Vagina (tissue), 2 donors: ENCODE measurements at regions not wholly inside any gene's neighbourhood (a gene's known extent, or its start where the extent isn't known, plus 50 kb on each side); places are given as distances from the start of the nearest gene placed in this dataset.
"Not testable (repeated sequence)": the region's sequence is repeated elsewhere in the genome, so short reads cannot be mapped to it uniquely, and the experiment has no call there.

Experiments
- DNase-seq, 2 donors: peaks; one replicate each; pipeline ENCODE4 v3.0.0-alpha.2; 2017; ENCODE audit errors: extremely low spot score in 2 of 2
- H3K27ac ChIP-seq: fragments of 200-600 bp; sonication (generic); one replicate; pipeline ENCODE4 v1.5.1; 2019
- H3K27me3 ChIP-seq: fragments of 200-600 bp; sonication (generic); one replicate; pipeline ENCODE4 v1.5.1; 2019
- H3K36me3 ChIP-seq, 2 donors: fragments of 200-600 bp; sonication (generic); one replicate each; pipeline ENCODE4 v1.5.1; 2017 to 2019
- H3K4me1 ChIP-seq: fragments of 200-600 bp; sonication (generic); one replicate; pipeline ENCODE4 v1.5.1; 2019
- H3K4me3 ChIP-seq, 2 donors: fragments of 200-600 bp; sonication (generic); 1 replicate in 1 of 2; 2 replicates in 1 of 2; pipeline ENCODE4 v1.5.1; 2016 to 2019
- H3K9me3 ChIP-seq: fragments of 200-600 bp; sonication (generic); one replicate; pipeline ENCODE4 v1.5.1; 2019
- POLR2A ChIP-seq, 2 donors: fragments of 450-650 bp; IDR thresholded peaks; one replicate each; pipeline ENCODE4 v1.6.1; 2017; ENCODE audit warnings: antibody characterized with exemption in 2 of 2, mild to moderate bottlenecking in 2 of 2, moderate library complexity in 2 of 2
- POLR2AphosphoS5 ChIP-seq, 2 donors: sonication (generic); formaldehyde crosslinking; IDR thresholded peaks; one replicate each; pipeline ENCODE4 v1.9.0; 2017; ENCODE audit warnings: antibody characterized with exemption in 2 of 2, mild to moderate bottlenecking in 2 of 2, low read depth in 1 of 2; ENCODE audit not compliant: insufficient read depth in 1 of 2
- intact Hi-C: fragments of 100-400 bp; cut with DNase I; formaldehyde crosslinking; loops from one replicate; pipeline ENCODE4 v1.15.1; 2023
- TF ChIP-seq, protein P1 (sequence below), 3 experiments: fragments of 450-650 bp in 2 of 3; fragments of 200-600 bp in 1 of 3; sonication (generic) in 1 of 3; IDR thresholded peaks; one replicate each; pipeline ENCODE4 v1.5.1; 2017 to 2019; ENCODE audit warnings: antibody characterized with exemption in 3 of 3, mild to moderate bottlenecking in 2 of 3, moderate library complexity in 2 of 3

DNA sequence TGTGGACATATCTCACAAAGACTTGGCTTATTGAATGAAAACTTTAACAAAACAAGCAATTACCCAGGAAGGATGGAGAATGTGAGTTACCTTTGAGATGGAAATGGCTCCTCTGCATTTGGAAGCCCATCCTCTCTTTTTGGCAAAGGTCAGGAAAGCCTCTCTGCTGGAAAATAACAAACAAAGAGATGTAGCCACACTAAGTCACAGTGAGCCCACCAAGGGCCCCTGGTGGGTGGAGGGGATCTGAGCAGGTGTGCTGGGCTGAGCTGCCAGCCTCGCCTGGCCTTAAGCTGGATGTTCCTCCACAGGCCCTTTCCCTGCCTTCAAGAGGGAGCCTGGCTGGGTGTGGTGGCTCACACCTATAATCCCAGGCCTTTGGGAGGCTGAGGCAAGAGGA, 269.2 kb downstream of the HNRNPD start:
- H3K4me1 ChIP-seq: no peaks in the 10 kb centered on the region
- no peak overlapping the region for H3K4me3 ChIP-seq
- TF ChIP-seq POLR2A (IDR thresholded peaks at IDR 0.05): no peak
- TF ChIP-seq, protein P1, sequence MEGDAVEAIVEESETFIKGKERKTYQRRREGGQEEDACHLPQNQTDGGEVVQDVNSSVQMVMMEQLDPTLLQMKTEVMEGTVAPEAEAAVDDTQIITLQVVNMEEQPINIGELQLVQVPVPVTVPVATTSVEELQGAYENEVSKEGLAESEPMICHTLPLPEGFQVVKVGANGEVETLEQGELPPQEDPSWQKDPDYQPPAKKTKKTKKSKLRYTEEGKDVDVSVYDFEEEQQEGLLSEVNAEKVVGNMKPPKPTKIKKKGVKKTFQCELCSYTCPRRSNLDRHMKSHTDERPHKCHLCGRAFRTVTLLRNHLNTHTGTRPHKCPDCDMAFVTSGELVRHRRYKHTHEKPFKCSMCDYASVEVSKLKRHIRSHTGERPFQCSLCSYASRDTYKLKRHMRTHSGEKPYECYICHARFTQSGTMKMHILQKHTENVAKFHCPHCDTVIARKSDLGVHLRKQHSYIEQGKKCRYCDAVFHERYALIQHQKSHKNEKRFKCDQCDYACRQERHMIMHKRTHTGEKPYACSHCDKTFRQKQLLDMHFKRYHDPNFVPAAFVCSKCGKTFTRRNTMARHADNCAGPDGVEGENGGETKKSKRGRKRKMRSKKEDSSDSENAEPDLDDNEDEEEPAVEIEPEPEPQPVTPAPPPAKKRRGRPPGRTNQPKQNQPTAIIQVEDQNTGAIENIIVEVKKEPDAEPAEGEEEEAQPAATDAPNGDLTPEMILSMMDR (IDR thresholded peaks at IDR 0.05): no peak
- DNase-seq: no peak
- H3K27me3 ChIP-seq: no peaks in the 10 kb centered on the region
- intact Hi-C loops: no loop called here
- no peaks in the 10 kb centered on the region for H3K9me3 ChIP-seq
- no peak overlapping the region for H3K27ac ChIP-seq
- no peaks in the 10 kb centered on the region for H3K36me3 ChIP-seq

DNA sequence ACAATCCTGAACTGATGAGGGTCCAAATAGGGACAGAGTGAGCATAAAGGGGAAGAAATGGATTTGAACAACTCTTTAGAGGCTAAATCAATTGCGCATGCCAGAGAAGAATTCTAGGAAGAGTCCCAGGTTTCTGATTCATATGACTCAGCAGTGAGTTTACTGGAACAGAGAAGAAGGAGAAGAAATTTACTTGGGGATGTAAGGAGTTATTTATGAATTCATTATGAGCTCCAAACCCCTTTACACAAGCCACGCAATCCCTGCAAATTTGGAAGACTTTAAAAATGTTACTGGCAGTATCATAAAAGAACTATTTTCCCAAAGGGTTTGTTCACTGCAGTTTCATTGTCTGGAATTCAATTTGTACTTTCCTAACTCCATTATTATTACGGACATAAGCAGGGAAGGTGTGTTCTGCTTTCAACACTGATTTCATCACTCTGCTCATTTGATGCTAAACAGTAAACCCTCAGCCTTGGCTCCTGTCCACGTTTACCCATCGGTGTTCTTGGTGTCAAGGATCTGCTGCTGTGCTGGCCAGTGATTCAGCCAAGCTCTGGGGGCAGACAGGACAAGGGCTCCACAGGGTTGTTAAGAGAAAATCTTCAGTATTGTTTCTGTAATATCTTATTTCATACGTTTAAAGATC, 273.7 kb downstream of the HNRNPD start:
- intact Hi-C loops: no loop called here
- DNase-seq: no peak

DNA sequence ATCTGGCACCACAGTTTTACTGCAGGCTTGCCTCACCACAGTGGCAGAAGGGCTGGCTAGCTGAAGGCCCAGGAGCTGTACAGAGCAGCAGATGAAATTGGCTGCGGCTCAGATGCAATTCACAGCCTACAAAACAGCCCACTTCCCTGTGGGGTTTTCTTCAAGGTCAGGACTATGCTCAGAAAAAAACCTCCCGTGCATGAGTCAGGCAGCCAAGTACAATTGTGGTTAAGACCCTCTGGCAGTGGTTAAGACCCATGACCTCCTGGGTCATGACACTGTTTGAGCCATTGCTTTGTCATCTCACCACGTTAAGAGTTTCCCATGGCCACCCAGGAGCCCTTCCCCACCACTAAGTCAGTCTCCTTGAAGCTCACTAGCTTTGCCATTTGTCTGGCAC, 276.3 kb downstream of the HNRNPD start:
- Histone ChIP-seq H3K4me1 (no peaks in the 10 kb centered on the region), H3K27ac (no peak overlapping the region), H3K4me3 (no peak overlapping the region), H3K9me3 (no peaks in the 10 kb centered on the region), H3K27me3 (no peaks in the 10 kb centered on the region), H3K36me3 (no peaks in the 10 kb centered on the region)
- TF ChIP-seq POLR2A (IDR thresholded peaks at IDR 0.05): no peak
- no peak for TF ChIP-seq POLR2AphosphoS5 (IDR thresholded peaks at IDR 0.05; ENCODE audit: insufficient read depth in 1 of 2, low read depth in 1 of 2)
- DNase-seq: no peak
- intact Hi-C loops: no loop called here

More for the DNA sequence above, 273.7 kb downstream of the HNRNPD start:
- H3K9me3 ChIP-seq: no peaks in the 10 kb centered on the region
- no peaks in the 10 kb centered on the region for H3K27me3 ChIP-seq
- TF ChIP-seq POLR2A (IDR thresholded peaks at IDR 0.05) (no peak), POLR2AphosphoS5 (IDR thresholded peaks at IDR 0.05; ENCODE audit: insufficient read depth in 1 of 2, low read depth in 1 of 2) (no peak)
- TF ChIP-seq, protein P1 (IDR thresholded peaks at IDR 0.05): no peak
- no peaks in the 10 kb centered on the region for H3K36me3 ChIP-seq
- no peak overlapping the region for H3K4me3 ChIP-seq
- no peak overlapping the region for H3K27ac ChIP-seq
- no peaks in the 10 kb centered on the region for H3K4me1 ChIP-seq

DNA sequence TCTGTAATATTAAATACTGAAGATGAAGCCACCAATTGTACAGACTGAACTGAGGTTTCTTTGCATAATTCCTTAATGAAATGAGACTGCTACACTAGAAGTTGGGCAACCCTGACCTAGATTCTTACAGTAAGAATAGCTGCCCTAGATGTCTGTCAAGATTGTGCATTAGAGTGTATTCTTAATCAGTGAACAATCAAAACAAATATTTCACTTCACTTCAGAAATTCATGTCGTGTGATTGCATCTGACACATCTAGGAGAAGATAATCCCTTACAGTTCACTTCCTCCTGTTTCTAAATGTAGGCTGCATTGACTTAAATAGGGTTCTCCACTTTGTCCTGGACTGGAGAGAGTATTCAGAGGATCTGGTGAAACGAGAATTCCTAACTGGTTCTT, 283.1 kb downstream of the HNRNPD start:
- Histone ChIP-seq H3K4me1 (no peaks in the 10 kb centered on the region), H3K27me3 (no peaks in the 10 kb centered on the region), H3K4me3 (no peak overlapping the region), H3K27ac (no peak overlapping the region), H3K36me3 (no peaks in the 10 kb centered on the region), H3K9me3 (no peaks in the 10 kb centered on the region)
- intact Hi-C loops: no loop called here
- TF ChIP-seq POLR2AphosphoS5 (IDR thresholded peaks at IDR 0.05; ENCODE audit: insufficient read depth in 1 of 2, low read depth in 1 of 2) (no peak), POLR2A (IDR thresholded peaks at IDR 0.05) (no peak)
- TF ChIP-seq, protein P1 (IDR thresholded peaks at IDR 0.05): no peak
- DNase-seq: no peak

DNA sequence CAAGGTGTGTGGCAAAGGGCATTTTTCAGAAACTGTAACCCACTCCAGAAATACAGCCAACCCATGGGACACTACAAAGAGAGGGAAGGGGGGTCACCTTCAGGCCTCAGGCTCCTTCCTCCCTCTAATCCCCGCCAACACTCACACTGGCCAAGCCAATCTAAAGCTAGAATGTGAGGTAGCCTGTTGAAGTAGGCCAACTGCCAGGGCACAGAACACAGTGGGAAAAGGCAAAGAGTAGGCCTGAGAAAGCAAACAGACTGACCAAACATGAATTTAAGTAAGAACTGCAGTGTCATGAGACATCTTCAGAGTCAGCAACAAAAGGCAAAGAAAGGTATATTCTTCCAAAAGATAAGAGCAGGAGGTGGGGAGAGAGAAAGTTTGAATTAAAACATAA, 289.0 kb downstream of the HNRNPD start:
- Histone ChIP-seq H3K9me3 (no peaks in the 10 kb centered on the region), H3K4me1 (no peaks in the 10 kb centered on the region), H3K27ac (no peak overlapping the region), H3K36me3 (no peaks in the 10 kb centered on the region), H3K4me3 (no peak overlapping the region), H3K27me3 (no peaks in the 10 kb centered on the region)
- DNase-seq: no peak
- no peak for TF ChIP-seq POLR2A (IDR thresholded peaks at IDR 0.05)
- TF ChIP-seq, protein P1 (IDR thresholded peaks at IDR 0.05): no peak
- no peak for TF ChIP-seq POLR2AphosphoS5 (IDR thresholded peaks at IDR 0.05; ENCODE audit: insufficient read depth in 1 of 2, low read depth in 1 of 2)
- intact Hi-C loops: no loop called here

DNA sequence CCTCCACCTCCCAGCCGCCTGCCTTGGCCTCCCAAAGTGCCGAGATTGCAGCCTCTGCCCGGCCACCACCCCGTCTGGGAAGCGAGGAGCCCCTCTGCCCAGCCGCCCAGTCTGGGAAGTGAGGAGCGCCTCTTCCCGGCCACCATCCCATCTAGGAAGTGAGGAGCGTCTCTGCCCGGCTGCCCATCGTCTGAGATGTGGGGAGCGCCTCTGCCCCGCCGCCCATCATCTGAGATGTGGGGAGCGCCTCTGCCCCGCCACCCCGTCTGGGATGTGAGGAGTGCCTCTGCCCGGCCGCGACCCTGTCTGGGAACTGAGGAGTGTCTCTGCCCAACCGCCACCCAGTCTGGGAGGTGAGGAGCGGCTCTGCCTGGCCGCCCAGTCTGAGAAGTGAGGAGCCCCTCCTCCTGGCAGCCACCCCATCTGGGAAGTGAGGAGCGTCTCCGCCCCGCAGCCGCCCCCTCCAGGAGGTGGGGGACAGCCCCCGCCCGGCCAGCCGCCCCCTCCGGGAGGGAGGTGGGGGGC, 296.3 kb downstream of the HNRNPD start:
- H3K9me3 ChIP-seq, DNase-seq, intact Hi-C loops, H3K27me3 ChIP-seq, H3K36me3 ChIP-seq, H3K27ac ChIP-seq, H3K4me1 ChIP-seq, H3K4me3 ChIP-seq: not testable (repeated sequence)
